ENCODE measurements at regions not wholly inside any gene's neighbourhood (a gene's known extent, or its start where the extent isn't known, plus 50 kb on each side); places are given as distances from the start of the nearest gene placed in this dataset.
"Not testable (repeated sequence)": the region's sequence is repeated elsewhere in the genome, so short reads cannot be mapped to it uniquely, and the experiment has no call there.

- DNase-seq = no peak
Measured at GRCh38 chr10:45198486-45199204, 116.8 kb downstream of the OR13A1 start.

DNA sequence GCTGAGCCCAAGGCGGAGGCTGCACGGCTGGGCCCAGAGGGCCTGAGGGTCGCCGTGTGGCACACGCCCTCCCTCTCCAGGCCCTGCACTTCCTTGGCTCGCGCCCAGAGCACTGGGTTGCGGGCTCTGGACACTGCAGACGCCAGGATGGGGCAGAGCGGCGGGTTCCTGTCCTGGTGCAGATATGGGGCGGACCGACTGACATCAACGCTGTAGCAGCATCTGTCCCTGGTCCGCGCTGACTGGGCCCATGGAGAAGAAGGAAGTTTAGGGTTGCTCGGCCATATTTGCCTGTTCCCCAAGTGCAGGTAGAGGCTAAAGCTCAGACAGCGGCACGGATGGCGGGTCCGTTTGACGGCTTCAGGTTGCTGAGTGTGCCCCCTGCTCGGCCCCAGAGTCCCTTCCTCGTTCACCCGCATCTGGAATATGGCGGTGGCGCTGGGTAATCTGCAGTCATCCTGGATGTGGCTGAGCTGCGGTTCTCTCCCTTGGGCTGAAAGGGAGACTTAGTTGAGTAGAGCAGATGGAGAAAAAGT lies 116.1 kb downstream of the OR13A1 start:
- no peak for DNase-seq

DNA sequence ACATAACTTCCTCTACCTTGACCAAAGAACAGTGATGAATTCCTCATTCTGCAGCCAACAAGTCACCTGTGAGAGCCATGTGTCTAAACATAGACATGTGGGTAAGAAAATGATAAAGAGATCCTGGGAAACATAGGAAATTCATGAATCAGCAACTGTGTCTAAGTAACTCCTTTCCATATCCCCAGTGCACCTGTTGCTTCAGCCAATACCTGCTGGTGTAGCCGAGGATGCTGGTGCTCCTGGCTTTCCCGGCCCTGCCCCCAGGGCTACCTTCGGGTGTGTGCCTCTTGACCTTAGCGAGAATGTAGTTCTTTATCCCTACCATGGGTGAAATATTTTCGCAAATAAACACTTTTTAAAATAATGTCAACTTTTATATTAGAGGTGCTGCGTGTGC lies 114.1 kb downstream of the OR13A1 start:
- DNase-seq = no peak

- no peak for DNase-seq
Measured at GRCh38 chr10:45202242-45202641, 113.2 kb downstream of the OR13A1 start.

DNA sequence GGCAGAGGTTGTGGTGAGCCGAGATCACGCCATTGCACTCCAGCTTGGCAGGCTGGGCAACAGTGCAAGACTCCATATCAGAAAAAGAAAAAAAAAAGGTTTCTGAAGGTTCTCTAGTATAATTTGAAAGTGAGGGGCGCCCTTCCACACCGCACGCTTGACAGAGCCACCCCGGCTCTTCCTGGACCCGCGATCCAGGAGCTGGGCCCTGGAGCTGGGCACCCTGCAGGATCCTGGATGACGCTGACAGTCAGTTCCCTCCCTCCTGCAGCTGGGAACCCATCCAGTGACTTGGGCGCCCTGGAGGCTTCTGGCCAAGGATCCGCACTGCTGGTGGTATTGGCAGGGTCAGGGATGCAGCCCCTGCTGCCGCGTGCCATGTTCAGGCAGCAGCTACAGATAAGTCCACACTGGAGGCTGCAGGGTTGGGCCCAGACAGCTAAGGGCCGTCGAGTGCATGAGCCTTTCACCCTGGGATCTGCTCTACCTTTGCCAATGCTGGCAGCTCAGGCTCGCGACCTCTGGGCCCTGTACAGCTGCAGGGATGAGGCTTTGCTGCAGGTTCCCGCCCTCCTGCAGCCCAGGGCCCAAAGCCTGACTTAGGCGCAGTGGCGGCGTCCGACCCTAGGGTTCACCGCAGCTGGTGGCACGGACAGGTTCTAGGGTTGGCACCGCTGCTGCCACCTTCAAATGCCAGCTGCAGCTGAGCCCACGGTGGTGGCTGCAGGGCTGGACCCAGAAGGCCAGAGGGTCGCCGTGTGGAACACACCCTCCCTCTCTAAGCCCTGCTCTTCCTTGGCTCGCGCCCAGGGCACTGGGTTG lies 110.2 kb downstream of the OR13A1 start:
- no peak for DNase-seq

- DNase-seq = no peak
Measured at GRCh38 chr10:45209888-45210287, 105.5 kb downstream of the OR13A1 start.

GRCh38 chr10:45211576-45211975 lies 103.8 kb downstream of the OR13A1 start:
- no peak for DNase-seq

GRCh38 chr10:45219416-45219815 lies 96.0 kb downstream of the OR13A1 start:
- DNase-seq = no peak

GRCh38 chr10:45220931-45221330 lies 94.5 kb downstream of the OR13A1 start:
- no peak for DNase-seq

- no peak for DNase-seq
Measured at GRCh38 chr10:45224219-45224841, 91.1 kb downstream of the OR13A1 start.

DNA sequence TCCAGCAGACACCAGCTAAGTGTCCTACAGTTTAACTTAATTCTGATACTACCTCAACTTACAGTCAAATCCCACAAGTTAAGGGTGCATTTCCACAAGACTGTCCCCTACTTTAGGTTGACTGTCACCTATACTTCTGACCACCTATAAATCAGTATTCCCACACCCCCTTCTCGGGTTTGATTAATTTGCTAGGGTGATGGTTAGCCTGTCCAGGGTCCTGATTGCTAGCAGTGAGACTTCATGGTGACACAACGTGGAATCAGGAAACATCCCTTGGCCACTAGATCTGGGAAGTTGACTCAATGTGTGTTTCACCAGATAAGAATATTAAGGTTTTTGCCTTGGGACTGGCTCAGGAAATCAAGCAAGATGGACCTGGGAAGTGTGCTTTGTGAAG lies 88.4 kb downstream of the OR13A1 start:
- no peak for DNase-seq

DNA sequence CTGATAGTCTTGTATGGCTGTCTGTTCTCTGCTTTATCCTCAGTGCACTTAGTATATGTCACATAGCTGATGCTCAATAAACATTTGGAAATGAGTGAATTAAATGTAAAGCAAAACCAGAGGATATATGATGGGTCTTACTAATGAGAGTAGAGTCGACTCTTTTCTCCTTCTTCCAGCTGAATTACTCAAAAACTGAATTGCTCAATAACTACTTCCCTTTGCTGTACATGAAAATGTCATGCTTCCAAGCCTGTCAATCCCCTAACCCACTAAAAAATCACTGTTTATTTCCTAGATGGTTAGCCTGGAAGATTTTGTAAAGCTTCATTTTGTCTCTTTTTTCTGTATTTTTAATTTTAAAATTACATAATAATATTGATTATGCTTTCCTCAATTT lies 88.0 kb downstream of the OR13A1 start:
- no peak for DNase-seq

GRCh38 chr10:45229823-45230222 lies 85.6 kb downstream of the OR13A1 start:
- DNase-seq = no peak

DNA sequence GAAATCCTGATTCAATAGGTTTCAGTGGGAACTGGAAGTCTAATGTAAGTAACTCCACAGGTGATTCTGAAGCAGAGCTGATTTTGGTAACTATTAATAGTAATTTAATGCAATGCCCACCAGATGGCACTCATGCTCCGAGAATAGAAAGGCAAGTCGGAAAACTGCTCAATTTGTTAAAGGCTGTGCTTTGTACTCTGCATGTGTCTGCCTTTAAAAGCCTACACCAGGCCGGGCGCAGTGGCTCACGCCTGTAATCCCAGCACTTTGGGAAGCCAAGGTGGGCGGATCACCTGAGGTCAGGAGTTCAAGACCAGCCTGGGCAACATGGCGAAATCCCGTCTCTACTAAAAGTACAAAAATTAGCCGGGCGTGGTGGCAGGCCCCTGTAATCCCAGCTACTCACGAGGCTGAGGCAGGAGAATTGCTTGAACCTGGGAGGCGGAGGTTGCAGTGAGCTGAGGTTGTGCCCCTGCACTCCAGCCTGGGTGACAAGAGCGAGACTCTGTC lies 80.1 kb downstream of the OR13A1 start:
- peak; percentile 55 for DNase-seq

GRCh38 chr10:45235798-45236220 lies 79.6 kb downstream of the OR13A1 start:
- no peak for DNase-seq

DNA sequence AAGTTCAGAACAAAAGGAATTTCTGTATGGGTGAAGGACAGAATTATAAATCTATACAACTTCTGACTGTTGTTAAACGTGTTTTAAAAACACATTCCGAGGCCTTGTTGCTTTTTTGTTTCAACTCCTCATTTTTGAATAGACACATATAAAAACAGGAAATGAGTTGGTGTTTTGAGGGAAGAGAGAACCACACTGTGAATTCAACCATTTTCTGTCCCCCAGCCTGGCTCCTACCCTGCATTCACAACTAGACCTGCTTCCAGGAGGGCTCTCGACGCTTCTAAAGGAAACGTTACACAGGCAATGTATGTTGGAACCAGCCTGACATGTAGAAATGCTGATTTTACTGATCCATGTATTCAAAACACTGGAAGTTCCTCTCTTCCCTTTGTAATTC lies 76.5 kb downstream of the OR13A1 start:
- DNase-seq = no peak

GRCh38 chr10:45239642-45240041 lies 75.8 kb downstream of the OR13A1 start:
- DNase-seq = no peak

GRCh38 chr10:45241865-45242520 lies 73.4 kb downstream of the OR13A1 start:
- no peak for DNase-seq

GRCh38 chr10:45243261-45243660 lies 72.1 kb downstream of the OR13A1 start:
- DNase-seq = no peak

GRCh38 chr10:45246522-45246921 lies 68.9 kb downstream of the OR13A1 start:
- no peak for DNase-seq

DNA sequence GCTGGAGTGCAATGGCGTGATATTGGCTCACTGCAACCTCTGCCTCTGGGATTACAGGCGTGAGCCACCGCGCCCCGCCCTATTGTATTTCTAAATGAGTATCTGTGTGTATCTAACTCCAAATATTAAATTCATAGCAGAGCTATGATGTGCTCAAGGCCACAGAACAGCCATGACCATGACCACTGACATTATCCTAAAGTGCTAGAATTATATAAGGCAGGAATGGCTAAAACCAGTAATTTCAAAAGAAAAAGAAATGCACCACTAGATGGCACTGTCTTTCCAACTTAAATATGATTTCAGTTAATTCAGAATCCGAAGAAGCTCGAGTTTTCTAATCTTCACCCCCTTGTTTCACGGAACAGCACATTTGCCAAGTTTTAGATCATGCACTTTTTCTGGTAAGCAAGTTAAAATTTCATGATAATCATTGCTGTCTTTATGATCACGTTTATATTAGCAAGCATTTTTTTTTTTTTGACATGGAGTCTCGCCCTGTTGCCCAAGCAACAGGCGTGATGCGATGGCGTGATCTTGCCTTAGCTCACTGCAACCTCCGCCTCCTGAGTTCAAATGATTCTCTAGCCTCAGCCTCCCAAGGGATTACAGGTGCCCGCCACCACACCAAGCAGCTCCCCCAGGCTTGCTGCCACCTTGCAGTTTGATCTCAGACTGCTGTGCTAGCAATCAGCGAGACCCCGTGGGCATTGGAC lies 65.3 kb downstream of the OR13A1 start:
- DNase-seq = peak; percentile 74

DNA sequence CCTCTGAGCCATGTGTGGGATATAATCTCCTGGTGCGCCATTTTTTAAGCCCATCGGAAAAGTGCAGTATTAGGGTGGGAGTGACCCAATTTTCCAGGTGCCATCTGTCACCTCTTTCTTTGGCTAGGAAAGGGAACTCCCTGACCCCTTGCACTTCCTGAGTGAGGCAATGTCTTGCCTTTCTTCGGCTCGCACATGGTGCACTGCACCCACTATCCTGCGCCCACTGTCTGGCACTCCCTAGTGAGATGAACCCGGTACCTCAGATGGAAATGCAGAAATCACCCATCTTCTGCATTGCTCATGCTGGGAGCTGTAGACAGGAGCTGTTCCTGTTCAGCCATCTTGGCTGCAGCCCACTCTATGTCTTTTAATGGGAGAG lies 64.7 kb downstream of the OR13A1 start:
- DNase-seq = not testable (repeated sequence)
